ENCODE measurements at regions not wholly inside any gene's neighbourhood (a gene's known extent, or its start where the extent isn't known, plus 50 kb on each side); places are given as distances from the start of the nearest gene placed in this dataset.

DNA sequence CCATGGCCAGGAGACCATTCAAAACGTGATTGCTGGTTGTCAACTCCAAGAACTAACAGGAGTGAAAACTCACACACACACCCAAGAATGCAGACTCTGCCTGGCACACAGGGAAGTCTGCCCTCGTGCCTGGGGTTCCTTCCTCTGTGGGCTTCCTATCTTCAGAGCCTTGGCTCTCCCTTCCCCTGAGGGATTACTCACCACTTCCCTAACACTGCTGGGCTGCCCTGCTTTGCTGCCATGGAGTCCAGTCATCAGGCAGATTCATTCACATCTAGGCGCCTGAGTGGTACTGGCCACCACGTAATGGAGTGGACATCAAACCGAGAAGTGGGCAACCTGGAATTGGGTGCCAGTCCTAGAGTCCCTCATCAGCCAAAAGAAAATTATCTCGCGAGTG is 76.4 kb upstream of the PRSS3 start:
- H2AFZ ChIP-seq (ENCODE audit: low read depth, low read length, severe bottlenecking) = peak overlapping the region; percentile 80
- H3K9ac ChIP-seq (ENCODE audit: low read length) = no peak overlapping the region
- H3K4me2 ChIP-seq (ENCODE audit: low read depth, low read length, poor library complexity, severe bottlenecking) = no peak overlapping the region

DNA sequence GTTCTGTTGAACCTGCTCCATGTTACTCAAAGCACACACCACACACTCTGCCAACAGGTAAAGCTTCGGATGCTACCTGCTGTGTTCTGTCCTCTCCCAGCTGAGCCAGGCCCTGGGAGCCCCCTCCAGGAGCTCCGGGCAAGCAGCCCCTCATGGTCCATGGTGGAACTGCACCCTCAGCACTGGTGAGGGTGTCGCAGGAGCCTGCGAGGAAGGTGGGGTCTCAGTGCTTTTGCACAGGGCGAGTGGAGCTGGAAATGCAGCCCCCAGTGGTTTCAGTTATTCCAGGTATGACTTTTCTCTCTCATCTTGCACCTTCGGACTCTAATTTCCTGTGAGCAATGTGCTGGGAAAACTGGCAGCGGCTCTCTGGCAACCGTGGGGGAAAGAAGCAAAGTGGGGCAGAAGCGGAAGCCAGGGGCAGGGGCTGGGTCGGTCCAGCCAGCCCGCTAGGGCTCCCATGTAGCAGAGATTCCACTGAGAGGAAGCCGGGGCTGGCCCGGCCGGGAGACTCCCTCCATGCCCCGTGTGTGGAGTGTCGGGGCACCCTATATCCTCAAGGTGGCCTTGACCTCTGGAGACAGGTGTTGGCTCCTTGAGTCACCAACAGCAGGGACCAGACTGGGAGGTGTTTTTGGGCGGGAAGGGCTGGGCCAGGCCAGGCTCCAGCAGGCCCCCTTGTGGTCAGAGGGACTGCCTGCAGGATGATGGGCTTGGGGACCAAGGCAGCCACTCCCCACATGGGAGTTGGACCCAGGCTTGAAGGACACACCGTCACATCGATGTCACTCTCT is 75.6 kb upstream of the PRSS3 start:
- H3K4me2 ChIP-seq (ENCODE audit: low read depth, low read length, poor library complexity, severe bottlenecking) = peak overlapping the region; percentile 34
- peak overlapping the region; percentile 26; the same call in 1 of the 2 replicates for H3K9ac ChIP-seq (ENCODE audit: low read length)
- no peaks in the 10 kb centered on the region for H3F3A ChIP-seq (ENCODE audit: insufficient read depth)
- peak overlapping the region; percentile 80 for H2AFZ ChIP-seq (ENCODE audit: low read depth, low read length, severe bottlenecking)
- no peaks in the 10 kb centered on the region for H4K20me1 ChIP-seq (ENCODE audit: low read depth, low read length)
- H3K4me3 ChIP-seq (ENCODE audit: insufficient read depth, low read length, poor library complexity, severe bottlenecking) = no peak overlapping the region
- no peak overlapping the region for H3K27ac ChIP-seq (ENCODE audit: low read depth, low read length)
- no peaks in the 10 kb centered on the region for H3K27me3 ChIP-seq (ENCODE audit: low read length)
- no peaks in the 10 kb centered on the region for H3K9me3 ChIP-seq (ENCODE audit: insufficient read depth, low read length)
- TF ChIP-seq EZH2phosphoT487 (conservative IDR thresholded peaks at IDR 0.05; ENCODE audit: low read length) = no peak
- TF ChIP-seq, protein P1, sequence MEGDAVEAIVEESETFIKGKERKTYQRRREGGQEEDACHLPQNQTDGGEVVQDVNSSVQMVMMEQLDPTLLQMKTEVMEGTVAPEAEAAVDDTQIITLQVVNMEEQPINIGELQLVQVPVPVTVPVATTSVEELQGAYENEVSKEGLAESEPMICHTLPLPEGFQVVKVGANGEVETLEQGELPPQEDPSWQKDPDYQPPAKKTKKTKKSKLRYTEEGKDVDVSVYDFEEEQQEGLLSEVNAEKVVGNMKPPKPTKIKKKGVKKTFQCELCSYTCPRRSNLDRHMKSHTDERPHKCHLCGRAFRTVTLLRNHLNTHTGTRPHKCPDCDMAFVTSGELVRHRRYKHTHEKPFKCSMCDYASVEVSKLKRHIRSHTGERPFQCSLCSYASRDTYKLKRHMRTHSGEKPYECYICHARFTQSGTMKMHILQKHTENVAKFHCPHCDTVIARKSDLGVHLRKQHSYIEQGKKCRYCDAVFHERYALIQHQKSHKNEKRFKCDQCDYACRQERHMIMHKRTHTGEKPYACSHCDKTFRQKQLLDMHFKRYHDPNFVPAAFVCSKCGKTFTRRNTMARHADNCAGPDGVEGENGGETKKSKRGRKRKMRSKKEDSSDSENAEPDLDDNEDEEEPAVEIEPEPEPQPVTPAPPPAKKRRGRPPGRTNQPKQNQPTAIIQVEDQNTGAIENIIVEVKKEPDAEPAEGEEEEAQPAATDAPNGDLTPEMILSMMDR (IDR thresholded peaks at IDR 0.05; ENCODE audit: insufficient read depth, low read length, poor library complexity, severe bottlenecking) = peak; percentile 38
- no peaks in the 10 kb centered on the region for H3K79me2 ChIP-seq (ENCODE audit: insufficient read depth, low read length)
- H3K9me2 ChIP-seq (replicated peaks; ENCODE audit: insufficient read depth, low read length) = no peaks in the 10 kb centered on the region
- no peaks in the 10 kb centered on the region for H3K36me3 ChIP-seq (ENCODE audit: low read length)

More for the DNA sequence above, 76.4 kb upstream of the PRSS3 start:
- H3K9me3 ChIP-seq (ENCODE audit: insufficient read depth, low read length) = no peaks in the 10 kb centered on the region
- H3K9me2 ChIP-seq (replicated peaks; ENCODE audit: insufficient read depth, low read length) = no peaks in the 10 kb centered on the region
- no peak overlapping the region for H3K4me3 ChIP-seq (ENCODE audit: insufficient read depth, low read length, poor library complexity, severe bottlenecking)
- H3K79me2 ChIP-seq (ENCODE audit: insufficient read depth, low read length) = no peaks in the 10 kb centered on the region
- no peak overlapping the region for H3K27ac ChIP-seq (ENCODE audit: low read depth, low read length)
- H4K20me1 ChIP-seq (ENCODE audit: low read depth, low read length) = no peaks in the 10 kb centered on the region
- TF ChIP-seq EZH2phosphoT487 (conservative IDR thresholded peaks at IDR 0.05; ENCODE audit: low read length) = no peak
- TF ChIP-seq, protein P1 (IDR thresholded peaks at IDR 0.05; ENCODE audit: insufficient read depth, low read length, poor library complexity, severe bottlenecking) = no peak
- no peaks in the 10 kb centered on the region for H3K36me3 ChIP-seq (ENCODE audit: low read length)
- H3K27me3 ChIP-seq (ENCODE audit: low read length) = no peaks in the 10 kb centered on the region
- no peaks in the 10 kb centered on the region for H3F3A ChIP-seq (ENCODE audit: insufficient read depth)

DNA sequence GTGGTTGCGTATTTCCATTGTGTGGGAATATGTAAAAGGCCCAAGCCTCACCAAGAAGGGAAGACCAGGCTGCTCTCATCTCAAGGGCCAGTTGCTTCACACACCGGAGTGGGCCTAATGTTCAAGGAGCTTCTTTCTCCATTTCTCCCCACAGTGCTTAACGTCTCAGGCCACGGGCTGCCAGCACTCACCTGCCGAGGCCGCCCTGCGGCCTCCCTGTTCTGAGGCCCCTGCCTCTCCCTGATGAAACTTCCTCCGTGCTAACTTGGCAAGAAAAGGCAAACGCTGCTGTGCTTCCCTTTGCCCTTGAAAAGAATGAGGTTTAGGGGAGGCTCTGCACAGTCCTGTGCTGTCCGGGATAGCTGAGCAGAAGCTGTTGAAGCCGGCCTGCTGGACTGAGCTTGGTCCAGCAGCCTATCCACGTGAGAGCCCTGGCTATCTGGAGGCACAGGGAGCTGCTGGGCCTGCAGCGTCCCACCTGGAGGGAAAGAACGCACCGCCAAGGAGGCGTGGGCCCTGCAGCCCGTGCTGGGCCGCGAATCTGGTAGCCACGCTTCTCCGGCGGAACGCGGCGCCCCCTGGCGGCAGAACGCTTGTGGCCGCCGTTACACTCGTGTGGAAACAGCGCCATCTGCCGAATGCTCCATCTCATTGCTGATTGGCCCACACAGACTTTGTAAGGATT is 73.5 kb upstream of the PRSS3 start:
- Histone ChIP-seq H3K36me3 (ENCODE audit: low read length) (no peaks in the 10 kb centered on the region), H4K20me1 (ENCODE audit: low read depth, low read length) (no peaks in the 10 kb centered on the region), H3K4me2 (ENCODE audit: low read depth, low read length, poor library complexity, severe bottlenecking) (no peak overlapping the region), H3K9ac (ENCODE audit: low read length) (no peak overlapping the region), H3K9me2 (replicated peaks; ENCODE audit: insufficient read depth, low read length) (no peaks in the 10 kb centered on the region), H3K27me3 (ENCODE audit: low read length) (no peaks in the 10 kb centered on the region), H3F3A (ENCODE audit: insufficient read depth) (no peaks in the 10 kb centered on the region), H3K4me3 (ENCODE audit: insufficient read depth, low read length, poor library complexity, severe bottlenecking) (no peak overlapping the region), H3K27ac (ENCODE audit: low read depth, low read length) (no peak overlapping the region), H2AFZ (ENCODE audit: low read depth, low read length, severe bottlenecking) (peak overlapping the region; percentile 60), H3K9me3 (ENCODE audit: insufficient read depth, low read length) (no peaks in the 10 kb centered on the region), H3K79me2 (ENCODE audit: insufficient read depth, low read length) (no peaks in the 10 kb centered on the region)
- no peak for TF ChIP-seq EZH2phosphoT487 (conservative IDR thresholded peaks at IDR 0.05; ENCODE audit: low read length)
- TF ChIP-seq, protein P1 (IDR thresholded peaks at IDR 0.05; ENCODE audit: insufficient read depth, low read length, poor library complexity, severe bottlenecking) = peak; percentile 98
